Inflammatory macrophage treated with lipopolysaccharide for 1 hour (primary cell): ENCODE measurements at regions not wholly inside any gene's neighbourhood (a gene's known extent, or its start where the extent isn't known, plus 50 kb on each side); places are given as distances from the start of the nearest gene placed in this dataset.

ENCODE experiments used
- DNase-seq, 2 donors: peaks; one replicate each; pipeline ENCODE4 v3.0.0-alpha.2; 2020 to 2022

GRCh38 chr21:25328736-25329135 is 278.5 kb downstream of the MRPL39 start:
- DNase-seq, result no peak

GRCh38 chr21:25326181-25326580 is 281.1 kb downstream of the MRPL39 start:
- DNase-seq, result no peak

DNA sequence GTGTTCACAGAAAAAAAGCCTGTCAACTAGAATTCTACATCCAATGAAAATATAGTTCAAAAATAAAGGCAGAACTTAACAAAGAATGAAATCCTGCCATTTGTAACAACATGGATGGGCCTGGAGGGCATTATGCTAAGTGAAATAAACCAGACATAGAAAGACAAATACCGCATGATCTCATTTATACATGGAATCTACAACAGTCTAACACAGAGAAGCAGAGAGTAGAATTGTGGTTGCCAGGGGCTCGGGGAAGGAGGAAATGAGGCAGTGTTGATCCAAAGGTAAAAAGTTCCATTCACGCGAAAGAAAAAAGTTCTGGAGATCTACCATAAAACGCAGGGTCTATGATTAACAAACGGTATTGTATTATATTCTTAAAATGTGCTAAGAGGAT is 282.6 kb downstream of the MRPL39 start:
- DNase-seq, result no peak

- DNase-seq, result no peak
These were observed 283.8 kb downstream of the MRPL39 start for GRCh38 chr21:25323356-25323949.

GRCh38 chr21:25314247-25314646 is 293.0 kb downstream of the MRPL39 start:
- no peak for DNase-seq

- no peak for DNase-seq
These were observed 293.5 kb downstream of the MRPL39 start for GRCh38 chr21:25313829-25314228.

DNA sequence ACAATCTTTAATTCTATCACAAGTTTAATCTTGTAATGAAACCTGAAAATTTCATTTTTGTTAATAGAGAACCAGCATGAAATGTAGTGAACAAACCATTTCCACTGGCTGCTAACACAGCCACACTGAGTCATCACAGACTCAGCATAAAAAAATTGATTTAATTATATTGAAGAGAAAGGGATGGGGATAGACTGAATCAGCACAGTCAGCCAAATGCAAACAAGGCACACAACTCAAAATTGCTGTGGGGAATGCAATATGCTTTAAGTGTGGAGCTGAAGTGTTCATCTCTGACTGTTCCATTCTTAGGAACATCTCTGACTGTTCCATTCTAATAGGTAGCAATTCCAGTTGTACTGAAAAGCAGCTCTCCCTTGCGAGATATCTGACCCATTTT is 299.8 kb downstream of the MRPL39 start:
- DNase-seq, result no peak

GRCh38 chr21:25304611-25305010 is 302.7 kb downstream of the MRPL39 start:
- no peak for DNase-seq

- no peak for DNase-seq
These were observed 306.6 kb downstream of the MRPL39 start for GRCh38 chr21:25300632-25301031.

- no peak for DNase-seq
These were observed 308.5 kb downstream of the MRPL39 start for GRCh38 chr21:25298512-25299491.

GRCh38 chr21:25297117-25297516 is 310.2 kb downstream of the MRPL39 start:
- DNase-seq, result no peak

- no peak for DNase-seq
These were observed 311.0 kb downstream of the MRPL39 start for GRCh38 chr21:25296252-25296651.

GRCh38 chr21:25292396-25292795 is 314.9 kb downstream of the MRPL39 start:
- DNase-seq, result no peak

DNA sequence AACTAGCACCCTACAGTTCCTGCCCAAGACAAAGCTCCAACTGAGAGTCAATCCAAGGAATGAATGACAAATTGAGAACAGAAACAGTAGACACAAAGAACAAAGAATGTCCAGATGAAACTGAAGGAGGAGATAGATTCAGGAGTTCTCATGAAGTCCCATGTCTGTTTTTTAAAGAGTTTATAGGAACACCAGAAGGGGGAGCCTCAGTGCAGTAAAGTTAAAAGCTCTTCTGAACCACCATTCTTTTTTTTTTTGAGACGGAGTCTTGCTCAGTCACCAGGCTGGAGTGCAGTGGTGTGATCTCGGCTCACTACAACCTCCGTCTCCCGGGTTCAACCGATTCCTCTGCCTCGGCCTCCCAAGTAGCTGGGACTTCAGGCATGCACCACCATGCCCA is 323.6 kb downstream of the MRPL39 start:
- peak in 1 of 2 donors; percentile 10 for DNase-seq

DNA sequence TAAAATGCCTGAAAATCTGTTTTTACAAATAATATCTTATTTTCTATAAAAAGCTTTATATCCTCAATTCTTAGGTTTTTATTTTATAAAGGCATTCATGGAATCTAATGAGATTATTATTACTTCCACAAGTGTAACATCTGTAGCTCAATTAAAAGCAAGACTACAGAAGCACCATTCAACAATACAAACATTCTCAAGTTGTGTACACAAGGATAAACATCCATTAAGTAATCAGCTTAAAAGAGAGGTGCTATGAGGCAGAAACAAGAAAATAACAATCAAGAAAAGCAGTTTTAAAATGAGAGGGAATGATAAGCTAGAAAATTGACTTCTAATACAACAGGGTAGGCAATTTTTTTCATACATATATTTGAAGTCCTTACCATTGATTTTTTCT is 326.1 kb downstream of the MRPL39 start:
- no peak for DNase-seq

GRCh38 chr21:25280061-25280460 is 327.2 kb downstream of the MRPL39 start:
- DNase-seq, result no peak

DNA sequence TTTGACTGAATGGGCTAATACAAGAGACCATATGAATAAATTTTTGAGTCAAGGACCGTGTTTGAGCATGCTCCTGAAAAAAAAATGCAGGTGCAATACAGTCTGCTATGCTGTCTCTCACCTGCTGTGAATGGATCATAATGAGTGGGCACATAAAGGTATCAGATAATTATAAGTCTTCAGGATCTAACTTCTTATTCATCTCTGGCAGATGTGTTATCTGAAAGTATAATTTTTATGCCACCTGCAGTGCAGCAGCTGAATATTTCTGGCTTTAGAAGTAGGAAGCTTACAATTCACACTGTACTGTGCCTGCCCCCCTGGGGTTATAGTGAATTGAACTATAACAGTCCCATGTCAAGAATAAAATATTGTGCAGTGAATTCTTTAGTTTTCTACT is 333.3 kb downstream of the MRPL39 start:
- DNase-seq, result no peak

GRCh38 chr21:25254491-25255174 is 352.6 kb downstream of the MRPL39 start:
- no peak for DNase-seq

DNA sequence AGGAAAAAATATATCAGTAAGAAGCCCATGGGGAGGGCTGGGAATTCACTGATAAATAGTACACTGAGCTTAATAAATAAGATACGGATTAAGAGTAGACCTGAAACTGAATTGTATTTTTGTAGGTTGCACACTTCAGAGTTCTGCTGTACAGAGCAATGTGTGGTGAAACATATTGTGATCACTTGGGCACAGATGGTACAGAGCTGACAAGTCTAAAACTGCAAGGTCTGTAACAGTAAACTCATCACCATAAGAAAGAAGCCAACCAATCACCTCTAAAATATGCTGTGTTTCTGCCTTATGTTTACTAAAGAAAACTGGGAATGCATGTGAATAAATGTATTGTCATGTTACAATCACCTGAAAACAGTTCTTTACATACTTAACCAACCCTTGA is 360.7 kb downstream of the MRPL39 start:
- no peak for DNase-seq

DNA sequence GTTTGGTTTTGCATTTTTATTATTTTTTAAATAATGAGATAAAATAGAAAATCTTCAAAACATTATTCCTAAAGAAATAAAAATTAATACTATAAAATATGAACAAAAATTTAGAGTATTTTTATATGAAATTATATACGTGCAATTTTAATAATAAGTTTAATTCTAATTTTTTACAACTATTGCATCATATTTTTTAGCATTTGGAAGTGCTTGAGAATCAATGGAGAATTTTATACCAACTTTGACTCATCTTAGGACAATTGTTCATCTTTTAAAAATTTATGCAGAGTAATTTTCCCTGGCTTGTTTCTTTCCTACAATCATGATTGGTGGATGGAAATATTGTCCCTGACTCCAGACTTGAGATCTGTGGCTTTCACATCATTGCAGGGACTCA is 362.5 kb downstream of the MRPL39 start:
- DNase-seq, result no peak

GRCh38 chr21:25243808-25244207 is 363.5 kb downstream of the MRPL39 start:
- no peak for DNase-seq

GRCh38 chr21:25240974-25241373 is 366.3 kb downstream of the MRPL39 start:
- DNase-seq, result no peak
